Fibroblast of lung (primary cell): ENCODE measurements at regions not wholly inside any gene's neighbourhood (a gene's known extent, or its start where the extent isn't known, plus 50 kb on each side); places are given as distances from the start of the nearest gene placed in this dataset.

Source experiments
- DNase-seq, 2 donors: peaks; one replicate each; pipeline versions ENCODE4 v3.0.0 to v3.0.0-alpha.2; 2010; ENCODE audit warnings: low read depth in 2 of 2
- H2AFZ ChIP-seq: 2 replicates; pipeline ENCODE4 v1.5.1; 2012; ENCODE audit warnings: low read length, control low read depth, inconsistent platforms
- H3K27ac ChIP-seq: 2 replicates; pipeline ENCODE4 v1.5.1; 2011; ENCODE audit warnings: low read length, control low read depth; ENCODE audit not compliant: insufficient read depth
- H3K27me3 ChIP-seq: 2 replicates; pipeline ENCODE4 v1.5.1; 2011; ENCODE audit warnings: mild to moderate bottlenecking, low read length; ENCODE audit not compliant: control insufficient read depth, insufficient read depth
- H3K36me3 ChIP-seq: 2 replicates; pipeline ENCODE4 v1.5.1; 2011; ENCODE audit warnings: low read length; ENCODE audit not compliant: control insufficient read depth, insufficient read depth
- H3K4me1 ChIP-seq: 2 replicates; pipeline ENCODE4 v1.5.1; 2011; ENCODE audit warnings: low read length; ENCODE audit not compliant: control insufficient read depth, insufficient read depth; ENCODE audit errors: extremely low read depth
- H3K4me2 ChIP-seq: 2 replicates; pipeline ENCODE4 v1.5.1; 2011; ENCODE audit warnings: low read length, control low read depth; ENCODE audit not compliant: insufficient read depth; ENCODE audit errors: extremely low read depth
- H3K4me3 ChIP-seq, 4 experiments: fragments of 200-600 bp in 1 of 4; sonication (generic) in 1 of 4; replicated peaks in 1 of 4; 2 replicates each; pipeline ENCODE4 v1.5.1; 2011 to 2016; ENCODE audit warnings: low read length in 4 of 4, low read depth in 3 of 4, mild to moderate bottlenecking in 3 of 4, control low read depth in 2 of 4, inconsistent platforms in 1 of 4, mixed read lengths in 1 of 4; ENCODE audit not compliant: insufficient read depth in 1 of 4; ENCODE audit errors: control extremely low read depth in 1 of 4
- H3K79me2 ChIP-seq: 2 replicates; pipeline ENCODE4 v1.5.1; 2012; ENCODE audit warnings: mild to moderate bottlenecking, low read length, inconsistent platforms; ENCODE audit not compliant: control insufficient read depth, insufficient read depth
- H3K9ac ChIP-seq: 2 replicates; pipeline ENCODE4 v1.5.1; 2011; ENCODE audit warnings: mild to moderate bottlenecking, low read length, control low read depth; ENCODE audit not compliant: insufficient read depth
- H3K9me3 ChIP-seq: 2 replicates; pipeline ENCODE4 v1.5.1; 2012; ENCODE audit warnings: low read depth, low read length; ENCODE audit not compliant: control insufficient read depth, insufficient read depth
- H4K20me1 ChIP-seq: 2 replicates; pipeline ENCODE4 v1.5.1; 2011; ENCODE audit warnings: low read length; ENCODE audit not compliant: control insufficient read depth, insufficient read depth; ENCODE audit errors: extremely low read depth
- CTCF ChIP-seq, 2 donors: IDR thresholded peaks in 1 of 2; conservative IDR thresholded peaks in 1 of 2; 1 replicate in 1 of 2; 2 replicates in 1 of 2; pipeline ENCODE4 v1.5.1; 2011 to 2012; ENCODE audit warnings: low read length in 2 of 2, control low read depth in 1 of 2, inconsistent platforms in 1 of 2, low read depth in 1 of 2, mild to moderate bottlenecking in 1 of 2
- EZH2 ChIP-seq: IDR thresholded peaks from 2 replicates; pipeline ENCODE4 v1.5.1; 2012; ENCODE audit warnings: low read length, control low read depth, mild to moderate bottlenecking; ENCODE audit errors: missing control alignments

GRCh38 chr13:53368948-53369347, 340.3 kb downstream of the OLFM4 start:
- Histone ChIP-seq H3K9ac (no peak overlapping the region), H3K27ac (no peak overlapping the region), H3K4me1 (no peaks in the 10 kb centered on the region), H4K20me1 (no peaks in the 10 kb centered on the region), H3K79me2 (no peaks in the 10 kb centered on the region), H3K9me3 (no peaks in the 10 kb centered on the region), H3K27me3 (no peaks in the 10 kb centered on the region), H2AFZ (no peak overlapping the region), H3K4me2 (no peak overlapping the region), H3K4me3 (no peak overlapping the region), H3K36me3 (no peaks in the 10 kb centered on the region)
- no peak for DNase-seq
- TF ChIP-seq CTCF (conservative IDR thresholded peaks at IDR 0.05 in 1 of 2, IDR thresholded peaks at IDR 0.05 in 1 of 2; ENCODE audit: low read depth in 1 of 2, low read length in 2 of 2) (no peak), EZH2 (no peak)

GRCh38 chr13:53379485-53379884, 350.9 kb downstream of the OLFM4 start:
- TF ChIP-seq CTCF (conservative IDR thresholded peaks at IDR 0.05 in 1 of 2, IDR thresholded peaks at IDR 0.05 in 1 of 2; ENCODE audit: low read depth in 1 of 2, low read length in 2 of 2) (no peak), EZH2 (no peak)
- Histone ChIP-seq H3K27ac (no peak overlapping the region), H3K9me3 (no peaks in the 10 kb centered on the region), H3K27me3 (no peaks in the 10 kb centered on the region), H3K4me3 (no peak overlapping the region), H3K4me2 (no peak overlapping the region), H3K36me3 (no peaks in the 10 kb centered on the region), H4K20me1 (no peaks in the 10 kb centered on the region), H3K9ac (no peak overlapping the region), H3K4me1 (no peaks in the 10 kb centered on the region), H3K79me2 (no peaks in the 10 kb centered on the region), H2AFZ (no peak overlapping the region)
- DNase-seq: no peak

- no peak for DNase-seq
- Histone ChIP-seq H3K4me3 (no peak overlapping the region), H3K27ac (no peak overlapping the region), H3K4me1 (no peaks in the 10 kb centered on the region), H4K20me1 (no peaks in the 10 kb centered on the region), H3K36me3 (no peaks in the 10 kb centered on the region), H3K9me3 (no peaks in the 10 kb centered on the region), H3K4me2 (no peak overlapping the region), H3K9ac (no peak overlapping the region), H3K79me2 (no peaks in the 10 kb centered on the region), H2AFZ (no peak overlapping the region), H3K27me3 (no peaks in the 10 kb centered on the region)
- TF ChIP-seq EZH2: no peak
- TF ChIP-seq CTCF (conservative IDR thresholded peaks at IDR 0.05 in 1 of 2, IDR thresholded peaks at IDR 0.05 in 1 of 2; ENCODE audit: low read depth in 1 of 2, low read length in 2 of 2): no peak
Observed at GRCh38 chr13:53382008-53382407, 353.4 kb downstream of the OLFM4 start.
